Trophoblast cell (in vitro differentiated cells and primary cell): ENCODE measurements at regions not wholly inside any gene's neighbourhood (a gene's known extent, or its start where the extent isn't known, plus 50 kb on each side); places are given as distances from the start of the nearest gene placed in this dataset.

Source experiments
- DNase-seq, 2 donors: peaks; one replicate each; pipeline ENCODE4 v3.0.0-alpha.2; 2016
- H2AFZ ChIP-seq: 2 replicates; pipeline ENCODE4 v1.6.1; 2013; ENCODE audit warnings: low read length, moderate library complexity, mild to moderate bottlenecking; ENCODE audit not compliant: insufficient read depth, poor library complexity
- H2AK5ac ChIP-seq: 2 replicates; pipeline ENCODE4 v1.6.1; 2013; ENCODE audit warnings: mild to moderate bottlenecking, low read length
- H2BK120ac ChIP-seq: 2 replicates; pipeline ENCODE4 v1.6.1; 2013; ENCODE audit warnings: low read length, mild to moderate bottlenecking, moderate library complexity; ENCODE audit not compliant: insufficient read depth, poor library complexity
- H2BK12ac ChIP-seq: 2 replicates; pipeline ENCODE4 v1.6.1; 2013; ENCODE audit warnings: mild to moderate bottlenecking, low read length, moderate library complexity
- H2BK5ac ChIP-seq: 2 replicates; pipeline ENCODE4 v1.6.1; 2013; ENCODE audit warnings: low read length, low read depth, moderate library complexity, mild to moderate bottlenecking; ENCODE audit not compliant: poor library complexity
- H3K14ac ChIP-seq: 2 replicates; pipeline ENCODE4 v1.6.1; 2013; ENCODE audit warnings: mild to moderate bottlenecking, low read length
- H3K18ac ChIP-seq: 2 replicates; pipeline ENCODE4 v1.6.1; 2013; ENCODE audit warnings: mild to moderate bottlenecking, low read length
- H3K23ac ChIP-seq: 2 replicates; pipeline ENCODE4 v1.6.1; 2013; ENCODE audit warnings: low read length
- H3K27ac ChIP-seq: 2 replicates; pipeline ENCODE4 v1.5.1; 2013; ENCODE audit warnings: low read depth, mild to moderate bottlenecking, inconsistent platforms, low read length, moderate library complexity
- H3K27me3 ChIP-seq: 2 replicates; pipeline ENCODE4 v1.6.1; 2013; ENCODE audit warnings: inconsistent platforms, mild to moderate bottlenecking, low read length, moderate library complexity; ENCODE audit not compliant: insufficient read depth
- H3K36me3 ChIP-seq, 2 experiments: 1 replicate in 1 of 2; 2 replicates in 1 of 2; pipeline ENCODE4 v1.6.1; 2013; ENCODE audit warnings: low read length in 2 of 2, mild to moderate bottlenecking in 2 of 2, moderate library complexity in 1 of 2; ENCODE audit not compliant: insufficient read depth in 2 of 2, control insufficient read depth in 1 of 2
- H3K4ac ChIP-seq: 2 replicates; pipeline ENCODE4 v1.6.1; 2013; ENCODE audit warnings: low read depth, mild to moderate bottlenecking, low read length, moderate library complexity
- H3K4me1 ChIP-seq, 2 experiments: 1 replicate in 1 of 2; 2 replicates in 1 of 2; pipeline ENCODE4 v1.6.1; 2013; ENCODE audit warnings: low read length in 2 of 2, mild to moderate bottlenecking in 2 of 2, moderate library complexity in 1 of 2; ENCODE audit not compliant: insufficient read depth in 2 of 2, control insufficient read depth in 1 of 2
- H3K4me2 ChIP-seq: 2 replicates; pipeline ENCODE4 v1.6.1; 2013; ENCODE audit warnings: inconsistent platforms, mild to moderate bottlenecking, low read length, moderate library complexity
- H3K4me3 ChIP-seq: 2 replicates; pipeline ENCODE4 v1.5.1; 2013; ENCODE audit warnings: mild to moderate bottlenecking, low read depth, low read length, inconsistent platforms
- H3K79me1 ChIP-seq: one replicate; pipeline ENCODE4 v1.6.1; 2013; ENCODE audit warnings: low read length
- H3K79me2 ChIP-seq: 2 replicates; pipeline ENCODE4 v1.6.1; 2013; ENCODE audit warnings: low read length, mild to moderate bottlenecking; ENCODE audit not compliant: control insufficient read depth, insufficient read depth, poor library complexity
- H3K9ac ChIP-seq: 2 replicates; pipeline ENCODE4 v1.6.1; 2013; ENCODE audit warnings: mild to moderate bottlenecking, low read length
- H3K9me3 ChIP-seq: 2 replicates; pipeline ENCODE4 v1.6.1; 2013; ENCODE audit warnings: low read depth, mild to moderate bottlenecking, control low read depth, inconsistent platforms, low read length; ENCODE audit not compliant: insufficient read depth
- H4K12ac ChIP-seq: 2 replicates; pipeline ENCODE4 v1.6.1; 2013; ENCODE audit warnings: low read depth, mild to moderate bottlenecking, low read length, moderate library complexity
- H4K8ac ChIP-seq: 2 replicates; pipeline ENCODE4 v1.6.1; 2013; ENCODE audit warnings: low read depth, mild to moderate bottlenecking, low read length, moderate library complexity
- H4K91ac ChIP-seq: one replicate; pipeline ENCODE4 v1.6.1; 2013; ENCODE audit warnings: low read depth, mild to moderate bottlenecking, low read length, moderate library complexity
- WGBS: extraction: QIAGEN DNeasy Blood & Tissue Kit; methylation state at CpG from one replicate; pipeline ENCODE4 v1.1.7; 2013; ENCODE audit warnings: missing lambda C conversion rate; ENCODE audit not compliant: insufficient read length, insufficient coverage; ENCODE audit errors: extremely low coverage; 5-methylcytosine and 5-hydroxymethylcytosine counted together

DNA sequence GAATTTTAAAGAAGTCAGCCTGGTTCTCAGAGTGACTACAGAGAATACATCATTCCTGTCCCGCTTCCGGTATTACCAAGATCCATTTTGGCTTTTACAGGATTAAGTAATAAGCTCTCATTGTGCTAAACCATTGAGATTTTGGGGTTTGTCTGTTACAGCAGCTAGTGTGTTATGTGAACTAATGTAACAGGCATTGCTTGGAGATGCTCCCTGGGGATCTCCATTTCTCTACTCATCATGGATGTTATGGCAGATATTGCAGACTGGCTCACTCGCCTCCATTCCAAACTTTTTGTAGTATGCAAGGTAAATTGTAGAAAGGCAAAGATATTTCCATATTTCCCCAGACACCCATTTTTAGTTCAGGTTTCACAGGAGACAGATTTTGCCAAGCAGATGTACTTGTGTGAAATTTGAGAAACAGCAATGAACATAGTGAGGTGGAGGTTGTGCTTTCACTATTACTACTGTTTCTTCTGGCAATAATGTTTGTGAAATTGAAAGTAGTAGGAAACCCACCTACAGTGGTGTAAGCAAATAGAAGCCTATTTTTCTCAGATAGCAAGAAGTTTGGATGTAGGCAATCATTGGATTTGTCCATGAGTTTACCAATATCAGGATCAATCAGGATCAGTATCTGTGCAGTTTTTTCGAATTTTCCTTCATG, 177.1 kb upstream of the GALNT15 start:
- H3K27ac ChIP-seq = no peak overlapping the region
- WGBS = no CpG with 5 or more reads among the region's 4 CpGs
- no peak overlapping the region for H3K4ac ChIP-seq

DNA sequence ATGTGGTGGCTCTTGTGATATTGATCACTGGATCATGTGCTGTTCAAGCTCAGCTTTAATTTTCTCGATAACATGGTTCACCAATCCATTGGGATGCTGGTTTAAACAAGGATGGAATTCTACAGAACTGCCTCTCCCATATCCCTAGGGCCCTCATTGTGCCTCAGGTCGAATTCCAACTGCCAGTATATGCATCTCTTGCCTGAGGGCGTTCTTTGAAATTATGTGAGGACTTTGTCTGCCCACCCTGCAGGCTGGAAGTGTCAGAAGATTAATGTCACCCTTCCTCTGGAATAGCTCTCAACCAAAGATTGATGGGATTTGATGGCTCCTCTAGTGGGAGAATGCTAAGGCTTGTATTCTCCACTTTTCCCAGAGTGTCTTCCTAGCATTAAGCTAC, 175.6 kb upstream of the GALNT15 start:
- H3K23ac ChIP-seq = no peak overlapping the region
- no peak overlapping the region for H2BK120ac ChIP-seq
- H4K8ac ChIP-seq = no peak overlapping the region
- no peak overlapping the region for H3K4ac ChIP-seq
- H2AFZ ChIP-seq = no peak overlapping the region
- no peak overlapping the region for H3K27ac ChIP-seq
- no peak overlapping the region for H3K4me2 ChIP-seq
- no peak overlapping the region for H3K14ac ChIP-seq
- no peak overlapping the region for H4K12ac ChIP-seq
- no peaks in the 10 kb centered on the region for H3K36me3 ChIP-seq
- H3K9me3 ChIP-seq = no peaks in the 10 kb centered on the region
- no peak overlapping the region for H2BK5ac ChIP-seq
- peak; percentile 90 to 99 for DNase-seq
- no CpG with 5 or more reads among the region's 3 CpGs for WGBS
- H3K4me1 ChIP-seq = no peaks in the 10 kb centered on the region
- H4K91ac ChIP-seq = no peak overlapping the region
- no peak overlapping the region for H3K4me3 ChIP-seq
- H3K27me3 ChIP-seq = no peaks in the 10 kb centered on the region
- H2AK5ac ChIP-seq = no peak overlapping the region
- no peak overlapping the region for H3K18ac ChIP-seq
- no peak overlapping the region for H3K9ac ChIP-seq
- no peaks in the 10 kb centered on the region for H3K79me2 ChIP-seq
- no peaks in the 10 kb centered on the region for H3K79me1 ChIP-seq
- no peak overlapping the region for H2BK12ac ChIP-seq

More for the DNA sequence above, 177.1 kb upstream of the GALNT15 start:
- no peak overlapping the region for H4K8ac ChIP-seq
- no peak overlapping the region for H3K23ac ChIP-seq
- H4K91ac ChIP-seq = no peak overlapping the region
- H2BK120ac ChIP-seq = no peak overlapping the region
- H4K12ac ChIP-seq = no peak overlapping the region
- DNase-seq = no peak
- no peak overlapping the region for H2BK12ac ChIP-seq
- no peaks in the 10 kb centered on the region for H3K4me1 ChIP-seq
- H2AFZ ChIP-seq = no peak overlapping the region
- H3K18ac ChIP-seq = no peak overlapping the region
- H2AK5ac ChIP-seq = no peak overlapping the region
- H3K4me3 ChIP-seq = no peak overlapping the region
- H2BK5ac ChIP-seq = no peak overlapping the region
- H3K9ac ChIP-seq = no peak overlapping the region
- no peaks in the 10 kb centered on the region for H3K9me3 ChIP-seq
- H3K14ac ChIP-seq = no peak overlapping the region
- no peaks in the 10 kb centered on the region for H3K27me3 ChIP-seq
- H3K4me2 ChIP-seq = no peak overlapping the region
- no peaks in the 10 kb centered on the region for H3K79me1 ChIP-seq
- no peaks in the 10 kb centered on the region for H3K36me3 ChIP-seq
- no peaks in the 10 kb centered on the region for H3K79me2 ChIP-seq

DNA sequence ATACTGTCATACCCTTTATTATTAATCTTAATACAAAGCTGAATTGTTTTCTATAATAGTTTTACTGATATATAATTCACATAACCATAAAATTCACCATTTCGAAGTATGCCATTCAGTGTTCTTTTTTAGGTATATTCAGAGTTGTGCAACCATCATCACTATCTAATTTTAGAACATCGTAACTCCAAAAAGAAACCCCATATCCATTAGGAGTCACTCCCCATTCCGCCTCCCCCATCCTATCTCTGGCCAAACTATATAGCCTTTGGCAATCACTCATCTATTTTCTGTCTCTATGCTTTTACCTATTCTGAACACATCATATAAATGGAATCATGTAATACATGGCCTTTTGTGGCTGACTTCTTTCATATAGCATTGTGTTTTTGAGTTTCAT, 169.7 kb upstream of the GALNT15 start:
- Histone ChIP-seq H4K91ac (no peak overlapping the region), H3K27ac (no peak overlapping the region), H2AK5ac (no peak overlapping the region), H3K4me3 (no peak overlapping the region), H3K9ac (no peak overlapping the region), H3K9me3 (peaks cover 3% of the 10 kb centered on the region), H2BK120ac (no peak overlapping the region), H3K23ac (no peak overlapping the region), H3K79me2 (no peaks in the 10 kb centered on the region), H2AFZ (no peak overlapping the region), H3K36me3 (no peaks in the 10 kb centered on the region), H2BK12ac (no peak overlapping the region), H4K8ac (no peak overlapping the region), H3K18ac (no peak overlapping the region), H4K12ac (no peak overlapping the region), H3K4ac (no peak overlapping the region), H3K4me2 (no peak overlapping the region), H3K4me1 (no peaks in the 10 kb centered on the region), H3K27me3 (no peaks in the 10 kb centered on the region), H3K79me1 (no peaks in the 10 kb centered on the region), H3K14ac (no peak overlapping the region), H2BK5ac (no peak overlapping the region)
- WGBS = no CpG with 5 or more reads among the region's 3 CpGs
- no peak for DNase-seq

DNA sequence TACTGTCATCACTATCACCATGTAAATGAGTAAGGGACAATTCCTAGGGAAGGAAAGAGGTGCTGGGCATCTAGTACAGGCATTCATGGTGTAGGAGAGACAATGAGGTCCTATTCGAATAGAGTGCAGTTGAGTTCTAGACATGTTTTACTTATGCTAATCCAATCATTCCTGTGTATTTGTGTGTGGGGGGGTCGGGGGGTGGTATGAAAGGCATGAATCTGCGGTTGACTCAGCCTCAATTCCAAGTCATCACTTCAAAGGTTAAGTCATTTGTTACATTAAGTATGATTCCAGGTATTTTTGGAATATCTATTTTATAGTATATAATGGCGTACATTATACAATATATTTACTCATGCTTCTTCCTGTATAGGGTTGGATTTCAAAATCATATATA, 163.1 kb upstream of the GALNT15 start:
- Histone ChIP-seq H3K14ac (no peak overlapping the region), H2BK120ac (no peak overlapping the region), H3K79me1 (no peaks in the 10 kb centered on the region), H3K36me3 (no peaks in the 10 kb centered on the region), H2AFZ (no peak overlapping the region), H3K4ac (no peak overlapping the region), H3K4me3 (no peak overlapping the region), H2BK5ac (no peak overlapping the region), H3K79me2 (no peaks in the 10 kb centered on the region), H4K12ac (no peak overlapping the region), H4K8ac (no peak overlapping the region), H3K4me1 (no peaks in the 10 kb centered on the region), H2BK12ac (no peak overlapping the region), H3K9ac (no peak overlapping the region), H3K27me3 (no peaks in the 10 kb centered on the region), H3K18ac (no peak overlapping the region), H3K4me2 (no peak overlapping the region), H3K27ac (no peak overlapping the region), H3K9me3 (peaks cover 3% of the 10 kb centered on the region), H3K23ac (no peak overlapping the region), H4K91ac (no peak overlapping the region), H2AK5ac (no peak overlapping the region)
- DNase-seq = no peak
- WGBS = no CpG with 5 or more reads among the region's 4 CpGs
